Esophagus muscularis mucosa (tissue), 4 donors: ENCODE measurements at regions not wholly inside any gene's neighbourhood (a gene's known extent, or its start where the extent isn't known, plus 50 kb on each side); places are given as distances from the start of the nearest gene placed in this dataset.

Experiments
- DNase-seq: peaks from one replicate; pipeline ENCODE4 v3.0.0-alpha.2; 2017; ENCODE audit errors: extremely low spot score
- H3K27ac ChIP-seq, 4 donors: fragments of 200-600 bp; sonication (generic); replicated peaks in 1 of 4; 1 replicate in 3 of 4; 2 replicates in 1 of 4; pipeline ENCODE4 v1.5.1; 2016 to 2019; ENCODE audit warnings: mild to moderate bottlenecking in 1 of 4
- H3K27me3 ChIP-seq, 4 donors: fragments of 200-600 bp; sonication (generic); one replicate each; pipeline versions ENCODE4 v1.5.1 to v1.6.0; 2016 to 2019
- H3K36me3 ChIP-seq, 4 donors: fragments of 200-600 bp; sonication (generic); one replicate each; pipeline ENCODE4 v1.5.1; 2016 to 2019
- H3K4me1 ChIP-seq, 4 donors: fragments of 200-600 bp; sonication (generic); one replicate each; pipeline ENCODE4 v1.5.1; 2016 to 2019
- H3K4me3 ChIP-seq, 4 donors: fragments of 200-600 bp; sonication (generic); 1 replicate in 2 of 4; 2 replicates in 2 of 4; pipeline ENCODE4 v1.5.1; 2016 to 2019; ENCODE audit warnings: mild to moderate bottlenecking in 4 of 4, moderate library complexity in 1 of 4
- H3K9me3 ChIP-seq, 4 donors: fragments of 200-600 bp; sonication (generic); 1 replicate in 3 of 4; 2 replicates in 1 of 4; pipeline ENCODE4 v1.5.1; 2016 to 2019
- CTCF ChIP-seq, 3 experiments: fragments of 200-600 bp in 2 of 3; fragments of 450-650 bp in 1 of 3; sonication (generic) in 2 of 3; IDR thresholded peaks; one replicate each; pipeline ENCODE4 v1.5.1; 2017 to 2019; ENCODE audit warnings: antibody characterized with exemption in 3 of 3, mild to moderate bottlenecking in 2 of 3, moderate library complexity in 1 of 3
- EP300 ChIP-seq: sonication (generic); formaldehyde crosslinking; IDR thresholded peaks from one replicate; pipeline ENCODE4 v1.6.1; 2017; ENCODE audit warnings: antibody characterized with exemption
- POLR2A ChIP-seq: fragments of 450-650 bp; IDR thresholded peaks from one replicate; pipeline ENCODE4 v1.6.1; 2017; ENCODE audit warnings: antibody characterized with exemption, moderate library complexity, mild to moderate bottlenecking, low read depth
- POLR2AphosphoS5 ChIP-seq, 2 donors: sonication (generic); formaldehyde crosslinking; IDR thresholded peaks; one replicate each; pipeline ENCODE4 v1.6.1; 2017; ENCODE audit warnings: antibody characterized with exemption in 2 of 2
- WGBS: methylation state at CpG from one replicate; pipeline ENCODE4 v1.1.5; 2018; 5-methylcytosine and 5-hydroxymethylcytosine counted together
- intact Hi-C: fragments of 100-400 bp; cut with DNase I; formaldehyde crosslinking; loops from one replicate; pipeline ENCODE4 v1.15.1; 2023

DNA sequence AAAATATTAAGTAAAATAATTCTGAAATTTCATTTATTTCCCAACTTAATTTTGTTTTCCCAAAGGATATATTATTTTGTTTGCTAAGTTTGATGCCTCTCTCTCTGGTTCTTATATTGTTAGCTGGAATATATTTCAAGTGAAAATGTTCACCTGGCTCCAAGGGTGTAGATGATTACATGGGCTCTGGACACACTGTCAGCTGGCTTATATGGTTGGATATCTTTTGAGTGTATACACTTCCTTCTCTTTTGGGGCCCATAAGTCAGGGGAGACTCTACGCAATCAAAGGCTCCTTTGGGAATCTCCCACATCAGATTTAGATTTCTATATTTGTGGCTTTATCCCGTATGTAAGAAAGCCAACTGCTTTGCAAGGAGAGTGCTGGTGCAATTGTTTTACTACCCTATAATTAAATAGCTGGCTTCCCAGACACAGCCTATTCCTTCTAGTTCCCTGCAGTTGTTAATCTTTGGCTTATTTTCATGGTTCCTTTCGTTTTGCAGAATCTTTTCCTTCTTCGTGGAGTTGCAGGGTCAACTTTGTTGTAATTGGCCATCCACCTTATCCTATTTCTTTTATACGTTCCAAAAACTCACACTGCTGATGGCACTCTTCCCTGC is 225.7 kb downstream of the DPH6 start:
- no peak for DNase-seq
- TF ChIP-seq CTCF (IDR thresholded peaks at IDR 0.05) (no peak), POLR2AphosphoS5 (IDR thresholded peaks at IDR 0.05) (no peak), EP300 (no peak), POLR2A (no peak)
- Histone ChIP-seq H3K36me3 (no peaks in the 10 kb centered on the region), H3K4me1 (no peaks in the 10 kb centered on the region), H3K4me3 (no peak overlapping the region), H3K27ac (no peak overlapping the region), H3K27me3 (no peaks in the 10 kb centered on the region), H3K9me3 (no peaks in the 10 kb centered on the region)
- WGBS: 61% methylated on average over 5 of the region's 5 CpGs
- intact Hi-C loops: no loop called here

DNA sequence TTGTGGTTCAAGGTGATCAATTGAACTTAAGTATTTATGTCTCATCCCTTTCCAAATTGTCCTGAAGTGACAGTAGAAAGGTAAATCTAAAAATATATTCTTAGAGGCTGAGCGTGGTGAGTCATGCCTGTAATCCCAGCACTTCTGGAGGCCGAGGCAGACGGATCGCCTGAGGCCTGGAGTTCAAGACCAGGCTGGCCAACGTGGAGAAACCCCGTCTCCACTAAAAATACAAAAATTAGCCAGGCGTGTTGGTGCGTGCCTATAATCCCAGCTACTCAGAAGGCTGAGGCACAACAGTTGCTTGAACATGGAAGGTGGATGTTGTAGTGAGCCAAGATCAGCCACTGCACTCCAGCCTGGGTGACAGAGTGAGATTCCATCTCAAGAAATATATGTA is 226.6 kb downstream of the DPH6 start:
- Histone ChIP-seq H3K36me3 (no peaks in the 10 kb centered on the region), H3K4me3 (no peak overlapping the region), H3K9me3 (no peaks in the 10 kb centered on the region), H3K4me1 (no peaks in the 10 kb centered on the region), H3K27me3 (no peaks in the 10 kb centered on the region), H3K27ac (no peak overlapping the region)
- intact Hi-C loops: no loop called here
- WGBS: 92% methylated on average over 8 of the region's 8 CpGs
- DNase-seq: no peak
- no peak for TF ChIP-seq POLR2AphosphoS5 (IDR thresholded peaks at IDR 0.05)
- no peak for TF ChIP-seq CTCF (IDR thresholded peaks at IDR 0.05)
- no peak for TF ChIP-seq EP300
- no peak for TF ChIP-seq POLR2A

GRCh38 chr15:35317217-35317616 is 228.7 kb downstream of the DPH6 start:
- TF ChIP-seq POLR2AphosphoS5 (IDR thresholded peaks at IDR 0.05) (no peak), POLR2A (no peak), EP300 (no peak)
- intact Hi-C loops: no loop called here

GRCh38 chr15:35312344-35312743 is 227.2 kb upstream of the NANOGP8 start:
- DNase-seq: no peak
- no peaks in the 10 kb centered on the region for H3K27me3 ChIP-seq
- no peak overlapping the region for H3K4me3 ChIP-seq
- intact Hi-C loops: no loop called here
- no peak overlapping the region for H3K27ac ChIP-seq
- H3K36me3 ChIP-seq: no peaks in the 10 kb centered on the region
- WGBS: 52% methylated on average over 1 of the region's 1 CpG
- H3K9me3 ChIP-seq: no peaks in the 10 kb centered on the region
- H3K4me1 ChIP-seq: peaks cover 28 to 54% (median 40%) of the 10 kb centered on the region in 4 donors
- TF ChIP-seq CTCF (IDR thresholded peaks at IDR 0.05) (no peak), POLR2AphosphoS5 (IDR thresholded peaks at IDR 0.05) (no peak)

More at GRCh38 chr15:35317217-35317616, 228.7 kb downstream of the DPH6 start:
- H3K9me3 ChIP-seq: no peaks in the 10 kb centered on the region
- H3K4me1 ChIP-seq: peaks cover 7 to 10% (median 9%) of the 10 kb centered on the region in 4 donors
- no peaks in the 10 kb centered on the region for H3K36me3 ChIP-seq
- H3K27ac ChIP-seq: no peak overlapping the region
- no peaks in the 10 kb centered on the region for H3K27me3 ChIP-seq
- no peak overlapping the region for H3K4me3 ChIP-seq
- DNase-seq: no peak

DNA sequence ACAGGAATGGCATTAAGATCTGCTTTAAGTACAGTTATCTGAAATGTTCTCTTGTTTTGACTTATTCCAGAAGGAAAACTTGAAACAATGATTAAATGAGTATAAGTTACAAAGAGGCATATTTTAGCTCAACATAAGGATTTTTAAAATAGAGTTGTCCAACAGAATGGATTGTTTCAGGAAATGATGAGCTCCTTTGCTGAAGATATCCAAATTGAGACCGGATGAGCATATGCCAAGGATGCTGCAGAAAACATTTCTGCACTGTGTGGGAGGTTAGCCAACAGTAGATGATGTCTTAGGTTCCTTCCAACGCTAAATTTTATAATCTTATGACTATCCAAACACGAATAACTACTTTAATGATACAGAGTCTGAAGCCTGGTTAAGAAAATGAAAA is 226.5 kb upstream of the NANOGP8 start:
- TF ChIP-seq CTCF (IDR thresholded peaks at IDR 0.05) (no peak), POLR2AphosphoS5 (IDR thresholded peaks at IDR 0.05) (no peak), POLR2A (no peak), EP300 (no peak)
- H3K36me3 ChIP-seq: no peaks in the 10 kb centered on the region
- H3K27ac ChIP-seq: no peak overlapping the region
- H3K4me3 ChIP-seq: no peak overlapping the region
- H3K4me1 ChIP-seq: peaks cover 35 to 61% (median 47%) of the 10 kb centered on the region in 4 donors
- H3K27me3 ChIP-seq: no peaks in the 10 kb centered on the region
- no peaks in the 10 kb centered on the region for H3K9me3 ChIP-seq
- DNase-seq: no peak
- WGBS: 44% methylated on average over 3 of the region's 3 CpGs
- intact Hi-C loops: no loop called here
